HG03064 (cell line): ENCODE measurements at regions not wholly inside any gene's neighbourhood (a gene's known extent, or its start where the extent isn't known, plus 50 kb on each side); places are given as distances from the start of the nearest gene placed in this dataset.
"Not testable (repeated sequence)": the region's sequence is repeated elsewhere in the genome, so short reads cannot be mapped to it uniquely, and the experiment has no call there.

ENCODE experiments used
- ATAC-seq: cut with Tn5 transposase; IDR thresholded peaks from one replicate; pipeline ENCODE4 v1.9.1; 2021; ENCODE audit warnings: low read depth; ENCODE audit not compliant: unreplicated experiment

- ATAC-seq, result no peak
These were observed 203.6 kb upstream of the AGTR2 start for GRCh38 chrX:115966920-115967319.

- ATAC-seq, result no peak
These were observed 201.9 kb upstream of the AGTR2 start for GRCh38 chrX:115968436-115969252.

GRCh38 chrX:115970718-115971117 is 199.8 kb upstream of the AGTR2 start:
- no peak for ATAC-seq

- no peak for ATAC-seq
These were observed 197.8 kb upstream of the AGTR2 start for GRCh38 chrX:115972717-115973116.

- ATAC-seq, result no peak
These were observed 192.5 kb upstream of the AGTR2 start for GRCh38 chrX:115978068-115978467.

- not testable (repeated sequence) for ATAC-seq
These were observed 187.4 kb upstream of the AGTR2 start for GRCh38 chrX:115983148-115983547.

- not testable (repeated sequence) for ATAC-seq
These were observed 183.1 kb upstream of the AGTR2 start for GRCh38 chrX:115987464-115987863.

GRCh38 chrX:115988825-115989224 is 181.7 kb upstream of the AGTR2 start:
- ATAC-seq, result no peak

GRCh38 chrX:115989686-115990085 is 180.9 kb upstream of the AGTR2 start:
- ATAC-seq, result no peak

- no peak for ATAC-seq
These were observed 161.2 kb upstream of the AGTR2 start for GRCh38 chrX:116009346-116009745.

GRCh38 chrX:116009861-116010710 is 160.5 kb upstream of the AGTR2 start:
- ATAC-seq, result peak; percentile 73

- ATAC-seq, result no peak
These were observed 159.6 kb upstream of the AGTR2 start for GRCh38 chrX:116010939-116011338.

GRCh38 chrX:116031331-116031730 is 139.2 kb upstream of the AGTR2 start:
- ATAC-seq, result no peak
